Peyer's patch (tissue), 4 donors: ENCODE measurements at regions not wholly inside any gene's neighbourhood (a gene's known extent, or its start where the extent isn't known, plus 50 kb on each side); places are given as distances from the start of the nearest gene placed in this dataset.

Experiments
- CTCF ChIP-seq, 6 experiments: fragments of 450-650 bp in 4 of 6; fragments of 200-600 bp in 2 of 6; sonication (generic) in 1 of 6; IDR thresholded peaks; one replicate each; pipeline ENCODE4 v1.5.1; 2017 to 2019; ENCODE audit warnings: antibody characterized with exemption in 6 of 6, mild to moderate bottlenecking in 3 of 6, moderate library complexity in 1 of 6
- POLR2A ChIP-seq, 2 donors: fragments of 450-650 bp; IDR thresholded peaks; one replicate each; pipeline ENCODE4 v1.5.1; 2017; ENCODE audit warnings: antibody characterized with exemption in 2 of 2, mild to moderate bottlenecking in 2 of 2, moderate library complexity in 2 of 2

GRCh38 chr10:60621018-60621417 lies 157.3 kb upstream of the CDK1 start:
- TF ChIP-seq CTCF (IDR thresholded peaks at IDR 0.05) (no peak), POLR2A (IDR thresholded peaks at IDR 0.05) (no peak)
